HCT116 (cell line): ENCODE measurements at regions not wholly inside any gene's neighbourhood (a gene's known extent, or its start where the extent isn't known, plus 50 kb on each side); places are given as distances from the start of the nearest gene placed in this dataset.

Experiments used
- ATAC-seq: fragments of 200-7000 bp; cut with Tn5 transposase; 2 replicates; pipeline ENCODE4 v1.9.1; 2020; ENCODE audit warnings: mild to moderate bottlenecking, moderate library complexity
- BruUV-seq: library from RNA; stranded (reverse); fragments of 400-500 nt; replicated peaks from 2 replicates; lab custom pipeline; 2021; lab: Mats Ljungman, UMichigan
- CTCF ChIA-PET: fragments of 300-600 bp; sonication (Branson Sonifier 250); formaldehyde crosslinking; loops from one replicate; lab custom pipeline; 2021; ENCODE audit warnings: antibody characterized with exemption; lab: Charles Lee
- POLR2A ChIA-PET: fragments of 300-600, 350-600 bp; sonication (Branson Sonifier 250); formaldehyde crosslinking; loops from one replicate; lab custom pipeline; 2021; ENCODE audit warnings: antibody characterized with exemption; lab: Charles Lee
- RAD21 ChIA-PET, 2 experiments: fragments of 300-600 bp; sonication (Branson Sonifier 250); formaldehyde crosslinking; loops; one replicate each; lab custom pipeline; 2023; ENCODE audit warnings: low total read pairs in 2 of 2; ENCODE audit not compliant: uncharacterized antibody in 2 of 2, unreplicated experiment in 2 of 2, low non-redundant PET in 1 of 2; lab: Charles Lee
- DNase-seq: peaks from one replicate; pipeline ENCODE4 v3.0.0-alpha.2; 2010; ENCODE audit warnings: low read depth, low spot score
- H2AFZ ChIP-seq: fragments of 200-600 bp; shearing (Covaris generic), sonication (generic); 2 replicates; pipeline ENCODE4 v1.6.1; 2017; ENCODE audit warnings: low read depth, mixed run types, mixed read lengths, antibody characterized with exemption, low read length; ENCODE audit not compliant: poor library complexity, severe bottlenecking
- H3K27ac ChIP-seq: 2 replicates; pipeline ENCODE4 v1.5.1; 2012; ENCODE audit warnings: low read depth, low read length
- H3K27me3 ChIP-seq: fragments of 200-600 bp; sonication (generic); 2 replicates; pipeline ENCODE4 v1.6.1; 2016; ENCODE audit warnings: mixed run types, low read length, mixed read lengths; ENCODE audit not compliant: insufficient read depth
- H3K36me3 ChIP-seq, 2 experiments: fragments of 200-500 bp in 1 of 2; fragments of 200-600 bp in 1 of 2; sonication (Bioruptor generic) in 1 of 2; sonication (generic) in 1 of 2; 2 replicates each; pipeline versions ENCODE4 v1.5.1 to v1.6.1; 2014 to 2016; ENCODE audit warnings: low read length in 2 of 2, inconsistent platforms in 1 of 2, mixed read lengths in 1 of 2, mixed run types in 1 of 2; ENCODE audit not compliant: insufficient read depth in 2 of 2, control insufficient read depth in 1 of 2
- H3K4me1 ChIP-seq, 2 experiments: fragments of 200-600 bp in 1 of 2; sonication (generic) in 1 of 2; 2 replicates each; pipeline versions ENCODE4 v1.5.1 to v1.6.1; 2012 to 2017; ENCODE audit warnings: low read length in 2 of 2, inconsistent platforms in 1 of 2, mild to moderate bottlenecking in 1 of 2, mixed read lengths in 1 of 2, mixed run types in 1 of 2, moderate library complexity in 1 of 2; ENCODE audit not compliant: insufficient read depth in 2 of 2, control insufficient read depth in 1 of 2
- H3K4me2 ChIP-seq: fragments of 200-600 bp; sonication (generic); 2 replicates; pipeline ENCODE4 v1.6.1; 2017; ENCODE audit warnings: mixed run types, low read length, mixed read lengths
- H3K4me3 ChIP-seq, 2 experiments: fragments of 200-600 bp in 1 of 2; sonication (generic) in 1 of 2; replicated peaks in 1 of 2; 2 replicates each; pipeline ENCODE4 v1.5.1; 2011 to 2016; ENCODE audit warnings: low read length in 2 of 2, control low read depth in 1 of 2, low read depth in 1 of 2, mild to moderate bottlenecking in 1 of 2, mixed read lengths in 1 of 2, mixed run types in 1 of 2
- H3K79me2 ChIP-seq: fragments of 200-600 bp; sonication (generic); 2 replicates; pipeline ENCODE4 v1.6.1; 2017; ENCODE audit warnings: mild to moderate bottlenecking, mixed run types, low read length, moderate library complexity, mixed read lengths; ENCODE audit not compliant: insufficient read depth
- H3K9ac ChIP-seq: fragments of 200-600 bp; sonication (generic); 2 replicates; pipeline ENCODE4 v1.6.1; 2016; ENCODE audit warnings: low read length, mixed read lengths
- H3K9me2 ChIP-seq: fragments of 200-600 bp; sonication (generic), shearing (Covaris generic); 2 replicates; pipeline ENCODE4 v1.6.1; 2017; ENCODE audit warnings: mixed run types, mild to moderate bottlenecking, moderate library complexity; ENCODE audit not compliant: insufficient read depth
- H3K9me3 ChIP-seq, 2 experiments: fragments of 200-500 bp in 1 of 2; fragments of 200-600 bp in 1 of 2; sonication (Bioruptor generic) in 1 of 2; sonication (generic) in 1 of 2; 2 replicates each; pipeline ENCODE4 v1.6.1; 2014 to 2017; ENCODE audit warnings: low read length in 2 of 2, mixed read lengths in 2 of 2, inconsistent platforms in 1 of 2, low read depth in 1 of 2, mild to moderate bottlenecking in 1 of 2, mixed run types in 1 of 2, moderate library complexity in 1 of 2; ENCODE audit not compliant: control insufficient read depth in 1 of 2, insufficient read depth in 1 of 2
- H4K20me1 ChIP-seq: fragments of 200-600 bp; sonication (generic), shearing (Covaris generic); 2 replicates; pipeline ENCODE4 v1.6.1; 2017; ENCODE audit warnings: mixed run types, mild to moderate bottlenecking, moderate library complexity; ENCODE audit not compliant: insufficient read depth
- ATF3 ChIP-seq: IDR thresholded peaks from 2 replicates; pipeline ENCODE4 v1.6.1; 2012
- CEBPB ChIP-seq: IDR thresholded peaks from 2 replicates; pipeline ENCODE4 v1.6.1; 2012; ENCODE audit warnings: low read depth
- CTCF ChIP-seq, 3 experiments: fragments of 200-600 bp in 1 of 3; sonication (generic) in 1 of 3; IDR thresholded peaks in 2 of 3; conservative IDR thresholded peaks in 1 of 3; 2 replicates each; pipeline ENCODE4 v1.5.1; 2012 to 2017; ENCODE audit warnings: low read depth in 2 of 3, low read length in 2 of 3, antibody characterized with exemption in 1 of 3, borderline replicate concordance in 1 of 3, control low read depth in 1 of 3, mild to moderate bottlenecking in 1 of 3, mixed read lengths in 1 of 3, mixed run types in 1 of 3, moderate library complexity in 1 of 3; ENCODE audit not compliant: insufficient read depth in 1 of 3
- EGR1 ChIP-seq: IDR thresholded peaks from 2 replicates; pipeline ENCODE4 v1.6.1; 2012; ENCODE audit warnings: low read depth
- ELF1 ChIP-seq: IDR thresholded peaks from 2 replicates; pipeline ENCODE4 v1.6.1; 2012; ENCODE audit warnings: low read depth, borderline replicate concordance
- EZH2 ChIP-seq: fragments of 200-600 bp; sonication (generic); IDR thresholded peaks from 2 replicates; pipeline ENCODE4 v1.6.1; 2017; ENCODE audit warnings: antibody characterized with exemption, mixed run types
- EZH2phosphoT487 ChIP-seq: fragments of 200-600 bp; IDR thresholded peaks from 2 replicates; pipeline ENCODE4 v1.6.1; 2018; ENCODE audit warnings: antibody characterized with exemption, borderline replicate concordance
- FOSL1 ChIP-seq: IDR thresholded peaks from 2 replicates; pipeline ENCODE4 v1.6.1; 2012; ENCODE audit warnings: low read depth
- JUND ChIP-seq: IDR thresholded peaks from 2 replicates; pipeline ENCODE4 v1.6.1; 2012
- MAX ChIP-seq: IDR thresholded peaks from 2 replicates; pipeline ENCODE4 v1.6.1; 2012
- POLR2A ChIP-seq: IDR thresholded peaks from 2 replicates; pipeline ENCODE4 v1.7.0; 2011; ENCODE audit warnings: borderline replicate concordance; ENCODE audit not compliant: insufficient read depth, insufficient read length; ENCODE audit errors: extremely low read depth
- REST ChIP-seq: IDR thresholded peaks from 2 replicates; pipeline ENCODE4 v1.6.1; 2012; ENCODE audit warnings: low read depth
- SIN3A ChIP-seq: IDR thresholded peaks from 2 replicates; pipeline ENCODE4 v1.6.1; 2012; ENCODE audit warnings: low read depth
- SP1 ChIP-seq: IDR thresholded peaks from 2 replicates; pipeline ENCODE4 v1.6.1; 2012; ENCODE audit warnings: low read depth
- SRF ChIP-seq: IDR thresholded peaks from 2 replicates; pipeline ENCODE4 v1.6.1; 2012; ENCODE audit warnings: low read depth
- YY1 ChIP-seq: IDR thresholded peaks from 2 replicates; pipeline ENCODE4 v1.6.1; 2011; ENCODE audit warnings: low read length, low read depth, moderate library complexity, mild to moderate bottlenecking; ENCODE audit not compliant: insufficient replicate concordance; ENCODE audit errors: extremely low read depth
- ZBTB33 ChIP-seq: IDR thresholded peaks from 2 replicates; pipeline ENCODE4 v1.6.1; 2011; ENCODE audit warnings: mild to moderate bottlenecking, low read length, moderate library complexity; ENCODE audit not compliant: insufficient replicate concordance; ENCODE audit errors: extremely low read depth
- ZFX ChIP-seq: fragments of 450-650 bp; IDR thresholded peaks from 2 replicates; pipeline ENCODE4 v1.6.1; 2017
- ZNF274 ChIP-seq: fragments of 200-500 bp; sonication (Bioruptor generic); IDR thresholded peaks from 2 replicates; pipeline ENCODE4 v1.6.1; 2014; ENCODE audit warnings: mild to moderate bottlenecking, low read depth, low read length, inconsistent platforms
- intact Hi-C: fragments of 100-400 bp; cut with micrococcal nuclease; formaldehyde crosslinking; loops from 2 replicates; pipeline ENCODE4 v1.10.0; 2022

GRCh38 chr17:33491871-33492481, 198.9 kb upstream of the ASIC2 start:
- intact Hi-C loops = no loop called here
- Histone ChIP-seq H3K4me2 (no peak overlapping the region), H4K20me1 (no peaks in the 10 kb centered on the region), H3K9ac (no peak overlapping the region), H3K9me3 (peaks cover 0 to 4% of the 10 kb centered on the region in 2 experiments; a peak in 1 of 4 replicates), H3K27me3 (0 out of 2 replicates have a peak, but pooled peaks cover 2% of the 10 kb centered on the region), H3K79me2 (no peaks in the 10 kb centered on the region), H2AFZ (no peak overlapping the region), H3K9me2 (no peaks in the 10 kb centered on the region), H3K4me3 (no peak overlapping the region), H3K4me1 (no peaks in the 10 kb centered on the region), H3K36me3 (no peaks in the 10 kb centered on the region), H3K27ac (no peak overlapping the region)
- RAD21 ChIA-PET = no interaction called here
- DNase-seq (no peak), ATAC-seq (no peak)
- TF ChIP-seq SRF (no peak), ATF3 (no peak), ZNF274 (no peak), YY1 (no peak), MAX (no peak), ZFX (no peak), EZH2phosphoT487 (no peak), REST (no peak), EGR1 (no peak), CTCF (IDR thresholded peaks at IDR 0.05 in 2 of 3, conservative IDR thresholded peaks at IDR 0.05 in 1 of 3; ENCODE audit: borderline replicate concordance in 1 of 3, insufficient read depth in 1 of 3, low read depth in 2 of 3, low read length in 2 of 3) (no peak), SP1 (no peak), EZH2 (no peak), CEBPB (no peak), ZBTB33 (no peak), FOSL1 (no peak), JUND (no peak), POLR2A (no peak), ELF1 (no peak), SIN3A (no peak)
- POLR2A ChIA-PET = no interaction called here
- CTCF ChIA-PET = no interaction called here
- no TSS peak for BruUV-seq
